Stimulated activated CD4-positive, alpha-beta T cell treated with anti-CD3 and anti-CD28 coated beads, Interleukin-2, amount 100 ng/mL, for 24 hours (primary cell): ENCODE measurements at regions not wholly inside any gene's neighbourhood (a gene's known extent, or its start where the extent isn't known, plus 50 kb on each side); places are given as distances from the start of the nearest gene placed in this dataset.

Experiments
- DNase-seq, 2 donors: peaks; one replicate each; pipeline ENCODE4 v3.0.0-alpha.2; 2020

DNA sequence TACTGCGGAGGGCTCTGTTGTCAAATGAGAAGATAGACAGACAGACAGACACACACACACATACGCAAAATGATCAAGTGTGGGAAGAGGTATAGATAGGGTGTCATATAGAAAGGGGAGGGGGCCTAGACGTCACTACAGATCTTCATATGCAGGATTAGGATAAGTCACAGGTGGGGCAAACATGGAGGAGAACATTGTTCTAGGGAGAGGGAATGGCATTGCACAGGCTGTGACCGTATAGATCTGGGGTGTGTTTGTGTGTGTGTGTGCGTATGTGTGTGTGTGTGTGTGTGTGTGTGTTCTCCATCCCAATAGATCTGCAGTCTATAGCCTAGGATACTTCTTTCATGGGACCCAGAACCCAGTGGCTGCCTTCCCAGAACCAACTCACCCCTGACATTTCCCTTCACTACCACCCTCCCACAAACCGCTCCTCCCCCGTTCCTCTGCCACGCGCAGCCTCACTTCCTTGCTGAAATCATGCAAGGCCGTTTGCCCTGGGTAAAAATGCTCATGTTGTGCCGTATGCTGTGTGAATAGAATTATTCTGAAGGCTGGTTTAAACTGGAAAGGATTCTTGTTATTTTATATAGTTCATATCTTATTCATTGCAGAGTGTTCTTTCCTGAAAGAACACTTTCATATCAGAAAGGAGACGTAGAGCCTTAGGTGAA lies 50.5 kb upstream of the CCL1 start:
- no peak for DNase-seq

GRCh38 chr17:34412965-34413441 lies 50.0 kb upstream of the CCL1 start:
- no peak for DNase-seq
